SK-N-SH (cell line): ENCODE measurements at regions not wholly inside any gene's neighbourhood (a gene's known extent, or its start where the extent isn't known, plus 50 kb on each side); places are given as distances from the start of the nearest gene placed in this dataset.

ENCODE experiments used
- CTCF ChIA-PET: fragments of 300-600, 350-600 bp; formaldehyde crosslinking; extraction: SDS; loops from one replicate; lab custom pipeline; 2021; lab: Yijun Ruan, JAX
- POLR2A ChIA-PET: fragments of 350-600 bp; sonication (Branson Sonifier 250); formaldehyde crosslinking; extraction: SDS; loops from one replicate; lab custom pipeline; 2020; ENCODE audit warnings: antibody characterized with exemption, inconsistent platforms; lab: Yijun Ruan, JAX
- DNase-seq: peaks from one replicate; pipeline ENCODE4 v3.0.0; 2012
- H2AFZ ChIP-seq: fragments of 200-600 bp; sonication (generic); 2 replicates; pipeline ENCODE4 v1.8.1; 2016; ENCODE audit warnings: antibody characterized with exemption, mild to moderate bottlenecking, low read depth
- H3F3A ChIP-seq: fragments of 200-600 bp; sonication (generic); replicated peaks from 2 replicates; pipeline ENCODE3; 2016; ENCODE audit warnings: antibody characterized with exemption, mild to moderate bottlenecking; ENCODE audit not compliant: insufficient read depth
- H3K27ac ChIP-seq, 2 experiments: fragments of 200-500 bp in 1 of 2; fragments of 200-600 bp in 1 of 2; sonication (Bioruptor generic) in 1 of 2; sonication (generic), shearing (Covaris generic) in 1 of 2; 2 replicates each; pipeline versions ENCODE4 v1.5.1 to v1.6.1; 2014 to 2016; ENCODE audit warnings: low read depth in 2 of 2, inconsistent platforms in 1 of 2, low read length in 1 of 2, mild to moderate bottlenecking in 1 of 2, mixed read lengths in 1 of 2
- H3K27me3 ChIP-seq: fragments of 200-600 bp; sonication (generic), shearing (Covaris generic); 2 replicates; pipeline ENCODE4 v1.6.1; 2016; ENCODE audit warnings: mixed run types; ENCODE audit not compliant: insufficient read depth
- H3K36me3 ChIP-seq, 2 experiments: fragments of 200-500 bp in 1 of 2; fragments of 200-600 bp in 1 of 2; sonication (Bioruptor generic) in 1 of 2; sonication (generic) in 1 of 2; replicated peaks in 1 of 2; 2 replicates each; pipeline versions ENCODE3 to v1.5.1; 2014 to 2016; ENCODE audit warnings: low read length in 1 of 2, mild to moderate bottlenecking in 1 of 2; ENCODE audit not compliant: insufficient read depth in 2 of 2, control insufficient read depth in 1 of 2
- H3K4me1 ChIP-seq, 2 experiments: fragments of 200-500 bp in 1 of 2; fragments of 200-600 bp in 1 of 2; sonication (Bioruptor generic) in 1 of 2; sonication (generic), shearing (Covaris generic) in 1 of 2; 2 replicates each; pipeline versions ENCODE4 v1.5.1 to v1.6.1; 2014 to 2016; ENCODE audit warnings: low read depth in 1 of 2, low read length in 1 of 2, mixed run types in 1 of 2; ENCODE audit not compliant: insufficient read depth in 2 of 2, control insufficient read depth in 1 of 2
- H3K4me2 ChIP-seq: fragments of 200-600 bp; sonication (generic), shearing (Covaris generic); 2 replicates; pipeline ENCODE4 v1.6.1; 2017; ENCODE audit warnings: mixed run types
- H3K4me3 ChIP-seq, 2 experiments: fragments of 200-500 bp in 1 of 2; fragments of 200-600 bp in 1 of 2; sonication (Bioruptor generic) in 1 of 2; sonication (generic), shearing (Covaris generic) in 1 of 2; 2 replicates each; pipeline versions ENCODE4 v1.5.1 to v1.8.1; 2014 to 2016; ENCODE audit warnings: low read depth in 2 of 2, inconsistent platforms in 1 of 2, low read length in 1 of 2, mild to moderate bottlenecking in 1 of 2, mixed read lengths in 1 of 2, moderate library complexity in 1 of 2
- H3K79me2 ChIP-seq: fragments of 200-600 bp; sonication (generic); 2 replicates; pipeline ENCODE4 v1.8.1; 2017; ENCODE audit warnings: mild to moderate bottlenecking; ENCODE audit not compliant: insufficient read depth
- H3K9ac ChIP-seq: fragments of 200-600 bp; sonication (generic); 2 replicates; pipeline ENCODE4 v1.6.1; 2017; ENCODE audit warnings: mixed run types
- H3K9me2 ChIP-seq: fragments of 200-600 bp; sonication (generic); 2 replicates; pipeline ENCODE4 v1.6.1; 2017; ENCODE audit warnings: mixed run types
- H3K9me3 ChIP-seq: fragments of 200-600 bp; sonication (generic); 2 replicates; pipeline ENCODE4 v1.6.1; 2017; ENCODE audit warnings: mixed run types, mild to moderate bottlenecking, moderate library complexity
- H4K20me1 ChIP-seq: fragments of 200-600 bp; sonication (generic); 2 replicates; pipeline ENCODE4 v1.6.1; 2017; ENCODE audit warnings: mild to moderate bottlenecking, mixed run types; ENCODE audit not compliant: insufficient read depth
- EZH2phosphoT487 ChIP-seq: fragments of 200-600 bp; sonication (generic); IDR thresholded peaks from 2 replicates; pipeline ENCODE4 v1.6.1; 2017; ENCODE audit warnings: low read depth, mixed run types, mild to moderate bottlenecking, antibody characterized with exemption, moderate library complexity, borderline replicate concordance
- FOSL2 ChIP-seq: IDR thresholded peaks from 2 replicates; pipeline ENCODE4 v1.4.0; 2012; ENCODE audit warnings: low read depth, mild to moderate bottlenecking, moderate library complexity, borderline replicate concordance
- FOXM1 ChIP-seq: IDR thresholded peaks from 2 replicates; pipeline ENCODE4 v1.4.0; 2012; ENCODE audit warnings: low read depth, mild to moderate bottlenecking
- GABPA ChIP-seq: IDR thresholded peaks from 2 replicates; pipeline ENCODE4 v1.4.0; 2012; ENCODE audit warnings: low read depth, mild to moderate bottlenecking
- MXI1 ChIP-seq: IDR thresholded peaks from 2 replicates; pipeline ENCODE4 v1.6.1; 2012; ENCODE audit warnings: mild to moderate bottlenecking, low read depth, low read length, improper control_type of control experiment
- NRF1 ChIP-seq: IDR thresholded peaks from 2 replicates; pipeline ENCODE4 v1.6.1; 2012; ENCODE audit warnings: low read depth, mild to moderate bottlenecking, low read length
- RXRA ChIP-seq: IDR thresholded peaks from 2 replicates; pipeline ENCODE4 v1.4.0; 2012; ENCODE audit warnings: low read depth, mild to moderate bottlenecking, borderline replicate concordance
- SIN3A ChIP-seq: IDR thresholded peaks from 2 replicates; pipeline ENCODE4 v1.6.1; 2012; ENCODE audit warnings: low read depth, mild to moderate bottlenecking, low read length, moderate library complexity, borderline replicate concordance
- YY1 ChIP-seq: IDR thresholded peaks from 2 replicates; pipeline ENCODE4 v1.4.0; 2012; ENCODE audit warnings: low read depth, mild to moderate bottlenecking
- ZBTB33 ChIP-seq: IDR thresholded peaks from 2 replicates; pipeline ENCODE4 v1.4.0; 2012; ENCODE audit warnings: low read depth, borderline replicate concordance
- WGBS: methylation state at CpG from one replicate; pipeline ENCODE4 v1.1.6; 2017; ENCODE audit warnings: low lambda C conversion rate; 5-methylcytosine and 5-hydroxymethylcytosine counted together
- TF ChIP-seq, protein P1 (sequence below): IDR thresholded peaks from 2 replicates; pipeline ENCODE4; 2012

- no peak for DNase-seq
Measured at GRCh38 chr10:108375691-108376090, 1211.2 kb upstream of the SORCS1 start.

DNA sequence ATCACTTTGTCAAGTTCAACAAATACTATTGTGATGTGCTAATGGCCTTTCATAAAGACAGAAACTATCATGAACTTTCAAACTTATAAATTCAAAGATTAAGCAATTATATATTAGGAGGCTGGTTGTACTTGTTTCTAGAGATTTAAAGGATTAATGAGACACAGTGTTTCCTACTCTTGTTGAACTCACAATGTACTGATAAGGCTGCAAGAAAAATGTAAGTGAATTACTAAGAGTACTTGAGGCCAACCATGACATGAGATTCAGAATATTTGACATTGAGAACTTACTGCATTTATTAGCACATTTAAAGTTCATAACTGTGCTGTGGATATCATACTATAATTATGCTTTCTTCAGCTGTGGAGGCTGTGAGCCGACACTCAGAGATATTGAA lies 1210.5 kb upstream of the SORCS1 start:
- no peaks in the 10 kb centered on the region for H3K36me3 ChIP-seq
- H4K20me1 ChIP-seq, result no peaks in the 10 kb centered on the region
- no peaks in the 10 kb centered on the region for H3K9me2 ChIP-seq
- H3K4me3 ChIP-seq, result no peak overlapping the region
- 64% methylated on average over 1 of the region's 1 CpG for WGBS
- ChIA-PET CTCF (no interaction called here), POLR2A (no interaction called here)
- H3K27me3 ChIP-seq, result no peaks in the 10 kb centered on the region
- H2AFZ ChIP-seq, result no peak overlapping the region
- no peak overlapping the region for H3K9ac ChIP-seq
- no peak for TF ChIP-seq ZBTB33
- TF ChIP-seq, protein P1, sequence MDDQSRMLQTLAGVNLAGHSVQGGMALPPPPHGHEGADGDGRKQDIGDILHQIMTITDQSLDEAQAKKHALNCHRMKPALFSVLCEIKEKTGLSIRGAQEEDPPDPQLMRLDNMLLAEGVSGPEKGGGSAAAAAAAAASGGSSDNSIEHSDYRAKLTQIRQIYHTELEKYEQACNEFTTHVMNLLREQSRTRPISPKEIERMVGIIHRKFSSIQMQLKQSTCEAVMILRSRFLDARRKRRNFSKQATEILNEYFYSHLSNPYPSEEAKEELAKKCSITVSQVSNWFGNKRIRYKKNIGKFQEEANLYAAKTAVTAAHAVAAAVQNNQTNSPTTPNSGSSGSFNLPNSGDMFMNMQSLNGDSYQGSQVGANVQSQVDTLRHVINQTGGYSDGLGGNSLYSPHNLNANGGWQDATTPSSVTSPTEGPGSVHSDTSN, result no peak
- no peak for TF ChIP-seq FOSL2
- TF ChIP-seq SIN3A, result no peak
- TF ChIP-seq GABPA, result no peak
- no peak for TF ChIP-seq NRF1
- TF ChIP-seq FOXM1, result no peak
- TF ChIP-seq EZH2phosphoT487, result no peak
- H3K79me2 ChIP-seq, result no peaks in the 10 kb centered on the region
- no peaks in the 10 kb centered on the region for H3K9me3 ChIP-seq
- DNase-seq, result no peak
- H3K4me1 ChIP-seq, result no peaks in the 10 kb centered on the region
- no peaks in the 10 kb centered on the region for H3F3A ChIP-seq
- H3K4me2 ChIP-seq, result no peak overlapping the region
- H3K27ac ChIP-seq, result no peak overlapping the region

More at GRCh38 chr10:108375691-108376090, 1211.2 kb upstream of the SORCS1 start:
- Histone ChIP-seq H3K4me3 (no peak overlapping the region), H2AFZ (no peak overlapping the region), H3K36me3 (no peaks in the 10 kb centered on the region), H3K9ac (no peak overlapping the region), H3K79me2 (no peaks in the 10 kb centered on the region), H4K20me1 (no peaks in the 10 kb centered on the region), H3F3A (no peaks in the 10 kb centered on the region), H3K27me3 (no peaks in the 10 kb centered on the region), H3K4me1 (no peaks in the 10 kb centered on the region), H3K9me3 (no peaks in the 10 kb centered on the region), H3K27ac (no peak overlapping the region), H3K9me2 (no peaks in the 10 kb centered on the region), H3K4me2 (no peak overlapping the region)
- ChIA-PET POLR2A (no interaction called here), CTCF (no interaction called here)
- TF ChIP-seq FOSL2, result no peak
- no peak for TF ChIP-seq YY1
- no peak for TF ChIP-seq SIN3A
- TF ChIP-seq RXRA, result no peak
- TF ChIP-seq MXI1, result no peak
